Osteoblast (primary cell): ENCODE measurements at regions not wholly inside any gene's neighbourhood (a gene's known extent, or its start where the extent isn't known, plus 50 kb on each side); places are given as distances from the start of the nearest gene placed in this dataset.

Source experiments
- DNase-seq: peaks from one replicate; pipeline ENCODE4 v3.0.0; 2011; ENCODE audit warnings: low spot score, mixed read lengths; ENCODE audit not compliant: insufficient read length; ENCODE audit errors: missing footprints
- H2AFZ ChIP-seq: 2 replicates; pipeline ENCODE4 v1.6.0; 2011; ENCODE audit warnings: mild to moderate bottlenecking, low read length
- H3K27ac ChIP-seq: 2 replicates; pipeline ENCODE4 v1.5.1; 2011; ENCODE audit warnings: mild to moderate bottlenecking, low read depth, low read length, moderate library complexity
- H3K27me3 ChIP-seq: 2 replicates; pipeline ENCODE4 v1.6.0; 2012; ENCODE audit warnings: mild to moderate bottlenecking, control low read depth, inconsistent platforms, low read length, moderate library complexity; ENCODE audit not compliant: insufficient read depth
- H3K36me3 ChIP-seq: 2 replicates; pipeline ENCODE4 v1.5.1; 2011; ENCODE audit warnings: mild to moderate bottlenecking, low read length, control low read depth, moderate library complexity; ENCODE audit not compliant: insufficient read depth
- H3K4me1 ChIP-seq: 2 replicates; pipeline ENCODE4 v1.5.1; 2011; ENCODE audit warnings: mild to moderate bottlenecking, low read length, control low read depth, moderate library complexity; ENCODE audit not compliant: insufficient read depth
- H3K4me2 ChIP-seq: 2 replicates; pipeline ENCODE4 v1.6.0; 2011; ENCODE audit warnings: mild to moderate bottlenecking, low read length; ENCODE audit not compliant: insufficient read depth
- H3K4me3 ChIP-seq: fragments of 200-600 bp; sonication (generic); 3 replicates; pipeline ENCODE4 v1.5.1; 2012; ENCODE audit warnings: mild to moderate bottlenecking, low read length, inconsistent platforms; ENCODE audit not compliant: insufficient read depth
- H3K79me2 ChIP-seq: 2 replicates; pipeline ENCODE4 v1.6.0; 2012; ENCODE audit warnings: mild to moderate bottlenecking, low read length, control low read depth, inconsistent platforms; ENCODE audit not compliant: insufficient read depth
- H3K9me3 ChIP-seq: 2 replicates; pipeline ENCODE4 v1.5.1; 2011; ENCODE audit warnings: low read depth, low read length, control low read depth
- H4K20me1 ChIP-seq: 2 replicates; pipeline ENCODE4 v1.6.0; 2012; ENCODE audit warnings: mild to moderate bottlenecking, low read length, control low read depth; ENCODE audit not compliant: insufficient read depth
- CTCF ChIP-seq: IDR thresholded peaks from 2 replicates; pipeline ENCODE4 v1.5.1; 2011; ENCODE audit warnings: mild to moderate bottlenecking, low read depth, low read length, moderate library complexity; ENCODE audit errors: extremely low read depth

- no peak overlapping the region for H2AFZ ChIP-seq
- H3K36me3 ChIP-seq, result no peaks in the 10 kb centered on the region
- no peak overlapping the region for H3K27ac ChIP-seq
- no peak for TF ChIP-seq CTCF
- DNase-seq, result no peak
- H4K20me1 ChIP-seq, result no peaks in the 10 kb centered on the region
- H3K9me3 ChIP-seq, result no peaks in the 10 kb centered on the region
- H3K79me2 ChIP-seq, result no peaks in the 10 kb centered on the region
- H3K4me1 ChIP-seq, result no peaks in the 10 kb centered on the region
- H3K4me2 ChIP-seq, result no peak overlapping the region
- no peaks in the 10 kb centered on the region for H3K27me3 ChIP-seq
- H3K4me3 ChIP-seq, result no peak overlapping the region
These were observed 234.9 kb upstream of the SESN3 start for GRCh38 chr11:95465887-95466286.

- DNase-seq, result no peak
- Histone ChIP-seq H3K9me3 (no peaks in the 10 kb centered on the region), H3K4me2 (no peak overlapping the region), H3K4me3 (no peak overlapping the region), H3K4me1 (no peaks in the 10 kb centered on the region), H3K36me3 (no peaks in the 10 kb centered on the region), H4K20me1 (no peaks in the 10 kb centered on the region), H3K27me3 (no peaks in the 10 kb centered on the region), H2AFZ (no peak overlapping the region), H3K27ac (no peak overlapping the region), H3K79me2 (no peaks in the 10 kb centered on the region)
- TF ChIP-seq CTCF, result no peak
These were observed 230.9 kb upstream of the SESN3 start for GRCh38 chr11:95461858-95462257.

GRCh38 chr11:95461348-95461747 lies 230.3 kb upstream of the SESN3 start:
- no peaks in the 10 kb centered on the region for H4K20me1 ChIP-seq
- DNase-seq, result no peak
- H3K9me3 ChIP-seq, result no peaks in the 10 kb centered on the region
- H2AFZ ChIP-seq, result no peak overlapping the region
- H3K27me3 ChIP-seq, result no peaks in the 10 kb centered on the region
- H3K79me2 ChIP-seq, result no peaks in the 10 kb centered on the region
- H3K4me3 ChIP-seq, result no peak overlapping the region
- no peak overlapping the region for H3K4me2 ChIP-seq
- no peaks in the 10 kb centered on the region for H3K36me3 ChIP-seq
- TF ChIP-seq CTCF, result no peak
- no peak overlapping the region for H3K27ac ChIP-seq
- no peaks in the 10 kb centered on the region for H3K4me1 ChIP-seq

- no peak for TF ChIP-seq CTCF
- H3K4me2 ChIP-seq, result no peak overlapping the region
- H3K36me3 ChIP-seq, result no peaks in the 10 kb centered on the region
- H3K79me2 ChIP-seq, result no peaks in the 10 kb centered on the region
- no peak overlapping the region for H2AFZ ChIP-seq
- no peak overlapping the region for H3K27ac ChIP-seq
- no peak for DNase-seq
- no peaks in the 10 kb centered on the region for H3K9me3 ChIP-seq
- no peaks in the 10 kb centered on the region for H3K4me1 ChIP-seq
- no peaks in the 10 kb centered on the region for H4K20me1 ChIP-seq
- H3K4me3 ChIP-seq, result no peak overlapping the region
- H3K27me3 ChIP-seq, result no peaks in the 10 kb centered on the region
These were observed 228.5 kb upstream of the SESN3 start for GRCh38 chr11:95459291-95460042.
